HEK293 (cell line): ENCODE measurements at regions not wholly inside any gene's neighbourhood (a gene's known extent, or its start where the extent isn't known, plus 50 kb on each side); places are given as distances from the start of the nearest gene placed in this dataset.

Experiments used
- CTCF ChIP-seq: fragments of 450-650 bp; formaldehyde crosslinking; IDR thresholded peaks from 2 replicates; pipeline ENCODE4 v1.5.1; 2016; ENCODE audit warnings: missing biosample characterization, missing genetic modification characterization
- FEZF1 ChIP-seq: fragments of 450-650 bp; formaldehyde crosslinking; IDR thresholded peaks from 2 replicates; pipeline ENCODE4 v1.5.1; 2016; ENCODE audit warnings: missing biosample characterization, missing genetic modification characterization
- PBX3 ChIP-seq: sonication (generic); formaldehyde crosslinking; IDR thresholded peaks from 2 replicates; pipeline ENCODE4 v1.8.1; 2022; ENCODE audit warnings: mild to moderate bottlenecking, moderate library complexity, missing genetic modification reagents
- RBAK ChIP-seq: fragments of 450-650 bp; formaldehyde crosslinking; IDR thresholded peaks from 2 replicates; pipeline ENCODE4 v1.5.1; 2016; ENCODE audit warnings: missing biosample characterization, missing genetic modification characterization
- SCRT1 ChIP-seq: fragments of 450-650 bp; formaldehyde crosslinking; IDR thresholded peaks from 2 replicates; pipeline ENCODE4 v1.5.1; 2016; ENCODE audit warnings: missing biosample characterization, missing genetic modification characterization, borderline replicate concordance
- TCF7L2 ChIP-seq: IDR thresholded peaks from 2 replicates; pipeline ENCODE4 v1.6.1; 2011; ENCODE audit warnings: low read depth, mild to moderate bottlenecking, inconsistent platforms, low read length, moderate library complexity, borderline replicate concordance
- ZNF175 ChIP-seq: fragments of 450-650 bp; formaldehyde crosslinking; IDR thresholded peaks from 2 replicates; pipeline ENCODE4 v1.5.1; 2016; ENCODE audit warnings: missing biosample characterization, missing genetic modification characterization
- ZNF23 ChIP-seq: fragments of 450-650 bp; formaldehyde crosslinking; IDR thresholded peaks from 2 replicates; pipeline ENCODE4 v1.5.1; 2016; ENCODE audit warnings: missing biosample characterization, missing genetic modification characterization, borderline replicate concordance
- ZNF658 ChIP-seq: fragments of 450-650 bp; formaldehyde crosslinking; IDR thresholded peaks from 2 replicates; pipeline ENCODE4; 2016; ENCODE audit warnings: missing biosample characterization, missing genetic modification characterization
- ZNF707 ChIP-seq: fragments of 450-650 bp; formaldehyde crosslinking; IDR thresholded peaks from 2 replicates; pipeline ENCODE4 v1.5.1; 2016; ENCODE audit warnings: missing biosample characterization, missing genetic modification characterization
- ZSCAN18 ChIP-seq: fragments of 450-650 bp; formaldehyde crosslinking; IDR thresholded peaks from 2 replicates; pipeline ENCODE4 v1.5.1; 2016; ENCODE audit warnings: missing biosample characterization, missing genetic modification characterization
- TF ChIP-seq, protein P1 (sequence below): fragments of 450-650 bp; formaldehyde crosslinking; IDR thresholded peaks from 2 replicates; pipeline ENCODE4 v1.5.1; 2016; ENCODE audit warnings: missing biosample characterization, missing genetic modification characterization, low read depth

- TF ChIP-seq CTCF (tag by site-specific recombination) (no peak), ZSCAN18 (tag by site-specific recombination) (no peak), FEZF1 (no peak), ZNF707 (tag by site-specific recombination) (no peak), ZNF658 (tag by site-specific recombination) (no peak), RBAK (no peak), ZNF23 (tag by site-specific recombination) (no peak), PBX3 (no peak), ZNF175 (tag by site-specific recombination) (no peak), SCRT1 (tag by site-specific recombination) (no peak), TCF7L2 (no peak)
- TF ChIP-seq, protein P1, sequence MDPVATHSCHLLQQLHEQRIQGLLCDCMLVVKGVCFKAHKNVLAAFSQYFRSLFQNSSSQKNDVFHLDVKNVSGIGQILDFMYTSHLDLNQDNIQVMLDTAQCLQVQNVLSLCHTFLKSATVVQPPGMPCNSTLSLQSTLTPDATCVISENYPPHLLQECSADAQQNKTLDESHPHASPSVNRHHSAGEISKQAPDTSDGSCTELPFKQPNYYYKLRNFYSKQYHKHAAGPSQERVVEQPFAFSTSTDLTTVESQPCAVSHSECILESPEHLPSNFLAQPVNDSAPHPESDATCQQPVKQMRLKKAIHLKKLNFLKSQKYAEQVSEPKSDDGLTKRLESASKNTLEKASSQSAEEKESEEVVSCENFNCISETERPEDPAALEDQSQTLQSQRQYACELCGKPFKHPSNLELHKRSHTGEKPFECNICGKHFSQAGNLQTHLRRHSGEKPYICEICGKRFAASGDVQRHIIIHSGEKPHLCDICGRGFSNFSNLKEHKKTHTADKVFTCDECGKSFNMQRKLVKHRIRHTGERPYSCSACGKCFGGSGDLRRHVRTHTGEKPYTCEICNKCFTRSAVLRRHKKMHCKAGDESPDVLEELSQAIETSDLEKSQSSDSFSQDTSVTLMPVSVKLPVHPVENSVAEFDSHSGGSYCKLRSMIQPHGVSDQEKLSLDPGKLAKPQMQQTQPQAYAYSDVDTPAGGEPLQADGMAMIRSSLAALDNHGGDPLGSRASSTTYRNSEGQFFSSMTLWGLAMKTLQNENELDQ (tag by site-specific recombination) = no peak
Measured at GRCh38 chr12:115216301-115216700, 532.3 kb upstream of the TBX3 start.
